ENCODE measurements at regions not wholly inside any gene's neighbourhood (a gene's known extent, or its start where the extent isn't known, plus 50 kb on each side); places are given as distances from the start of the nearest gene placed in this dataset.

DNA sequence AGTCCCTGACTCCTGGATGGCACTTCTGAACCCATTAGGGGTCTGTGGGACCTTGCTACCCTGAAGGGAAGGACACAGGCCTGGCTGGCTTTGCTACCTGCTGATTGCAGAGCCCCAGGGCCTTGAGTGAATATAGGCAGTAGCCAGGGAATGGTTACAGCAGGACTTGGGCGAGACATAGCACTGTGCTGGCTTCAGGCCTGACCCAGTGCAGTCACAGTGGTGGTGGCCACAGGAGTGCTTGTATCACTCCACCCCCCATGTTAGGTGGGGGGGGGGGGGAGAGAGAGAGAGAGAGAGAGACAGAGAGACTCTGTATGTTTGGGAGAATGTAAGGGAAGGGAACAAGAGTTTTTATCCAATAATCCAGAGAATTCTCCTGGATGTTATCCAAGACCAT, 439.3 kb upstream of the ZNF608 start:
- no peak for DNase-seq

DNA sequence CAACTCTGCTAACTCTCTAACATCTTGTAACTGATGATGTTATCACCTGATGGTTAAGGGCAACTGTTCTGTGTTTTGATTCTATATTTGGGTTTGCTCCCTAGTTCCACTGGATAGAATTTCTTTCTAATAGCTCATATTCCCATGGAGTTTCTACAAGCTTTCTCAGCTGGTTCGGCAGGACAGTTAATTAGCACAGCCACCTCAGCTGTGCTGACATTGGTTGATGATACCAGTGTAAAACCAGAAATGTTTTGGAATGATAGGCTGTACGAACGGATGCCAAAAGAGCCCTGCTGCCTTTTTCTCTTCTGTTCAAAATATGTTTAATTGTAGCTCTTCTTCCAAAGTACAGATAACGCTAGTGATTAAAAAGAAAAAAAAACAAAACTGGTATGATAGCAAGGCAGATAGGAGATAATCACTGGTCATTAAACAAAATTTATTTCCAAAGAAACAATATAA, 440.5 kb upstream of the ZNF608 start:
- DNase-seq = no peak

GRCh38 chr5:125189531-125189941, 443.1 kb upstream of the ZNF608 start:
- DNase-seq = no peak

GRCh38 chr5:125190232-125191087, 444.0 kb upstream of the ZNF608 start:
- no peak for DNase-seq

DNA sequence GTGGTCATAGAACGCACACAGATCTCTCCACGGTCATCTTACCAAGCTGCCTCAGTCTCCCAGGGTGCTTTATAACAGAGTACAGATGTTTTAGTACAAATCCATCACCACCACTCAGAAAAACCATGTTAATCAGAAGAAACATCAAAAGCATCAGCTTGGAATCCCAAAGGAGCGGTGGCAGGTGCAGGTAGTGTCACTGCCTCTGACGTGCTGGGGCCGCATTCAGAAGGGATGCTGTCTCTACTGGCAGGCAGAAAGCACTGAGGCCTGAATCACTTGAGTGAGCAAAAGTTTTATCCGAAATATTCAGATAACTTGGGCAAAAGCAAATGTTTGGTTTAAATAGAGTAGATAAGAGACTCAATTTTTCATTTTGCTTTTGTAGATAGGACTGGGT, 448.4 kb upstream of the ZNF608 start:
- no peak for DNase-seq

DNA sequence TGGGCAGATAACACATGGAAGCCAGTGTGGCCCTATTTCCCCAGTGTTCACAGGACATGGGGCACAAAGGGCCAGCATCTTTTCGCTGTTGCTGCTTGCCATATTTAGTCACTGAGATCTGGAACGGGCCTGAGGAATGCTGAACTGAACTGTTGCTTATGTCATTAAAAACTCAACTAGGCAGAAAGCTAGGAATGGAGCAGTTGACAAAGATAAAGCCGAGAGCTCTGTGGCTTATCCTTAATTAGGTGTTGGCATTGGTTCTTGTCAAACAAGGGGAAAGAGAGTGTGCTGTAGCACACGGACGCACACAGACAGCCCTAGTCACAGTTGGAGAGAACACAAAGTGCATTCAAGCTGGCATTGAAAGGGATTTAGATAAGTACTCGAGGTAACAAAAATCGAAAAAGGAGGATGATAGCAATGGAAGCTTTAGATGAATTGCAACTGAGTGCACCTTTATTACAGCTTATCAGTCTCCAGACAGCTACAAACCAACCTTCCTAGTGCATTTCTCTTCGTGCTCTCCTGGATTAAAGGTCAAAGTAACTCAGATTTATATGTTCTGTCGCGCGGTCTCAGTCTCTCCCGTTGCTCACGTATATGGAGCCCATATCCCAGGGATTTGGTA, 450.2 kb upstream of the ZNF608 start:
- no peak for DNase-seq

DNA sequence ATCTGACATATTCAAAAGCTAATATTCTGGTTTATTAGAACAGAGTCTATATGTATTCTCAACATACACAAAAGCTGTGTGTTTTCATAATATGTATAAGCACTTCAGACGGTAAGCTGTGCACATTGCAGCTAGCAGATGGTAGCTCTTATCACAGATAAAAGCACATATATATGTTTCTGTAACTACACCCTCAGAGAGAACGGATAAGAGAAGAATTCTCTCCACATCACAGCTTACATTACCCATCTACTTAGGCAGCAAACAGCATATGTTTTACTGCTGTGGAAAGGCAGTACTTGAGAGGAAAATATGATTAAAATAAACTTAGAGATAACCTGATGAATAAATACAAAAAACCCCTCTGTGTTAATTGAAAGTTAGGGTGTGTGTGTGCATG, 450.9 kb upstream of the ZNF608 start:
- DNase-seq = no peak

DNA sequence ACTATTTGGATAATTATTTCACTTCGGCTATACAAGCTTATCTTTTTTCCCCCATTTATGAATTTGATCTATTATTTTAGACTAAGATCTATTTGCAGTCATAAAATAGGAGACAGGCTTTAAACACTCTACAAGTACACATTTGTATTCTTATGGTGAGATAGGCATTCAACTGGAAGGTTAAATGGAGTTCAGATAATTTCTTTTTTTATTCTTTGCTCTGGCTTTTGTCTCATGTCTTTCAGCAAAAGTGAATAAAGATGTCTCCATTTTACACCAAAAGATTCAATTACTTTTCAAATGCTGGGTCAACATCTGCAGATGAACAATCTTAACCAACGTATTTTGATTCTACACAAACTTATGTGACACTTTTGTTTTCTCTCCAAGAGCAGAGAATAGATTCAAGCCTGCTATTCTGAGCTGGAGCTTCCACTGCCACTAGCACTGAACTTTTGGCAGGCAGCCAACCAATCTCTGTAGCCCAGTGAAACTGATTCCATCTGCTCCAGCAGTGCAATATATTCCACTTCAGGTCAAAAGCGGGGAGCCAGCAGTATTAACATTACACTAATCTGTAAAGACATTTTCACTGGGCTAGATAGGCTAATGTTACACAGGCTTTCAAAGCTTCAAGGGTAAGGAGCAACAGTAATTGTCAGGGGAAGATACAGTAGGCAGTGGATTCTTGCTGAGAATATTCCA, 452.0 kb upstream of the ZNF608 start:
- peak; percentile 81 for DNase-seq

- DNase-seq = no peak
Measured at GRCh38 chr5:125199373-125199772, 452.9 kb upstream of the ZNF608 start.

GRCh38 chr5:125199968-125200865, 453.8 kb upstream of the ZNF608 start:
- DNase-seq = no peak

DNA sequence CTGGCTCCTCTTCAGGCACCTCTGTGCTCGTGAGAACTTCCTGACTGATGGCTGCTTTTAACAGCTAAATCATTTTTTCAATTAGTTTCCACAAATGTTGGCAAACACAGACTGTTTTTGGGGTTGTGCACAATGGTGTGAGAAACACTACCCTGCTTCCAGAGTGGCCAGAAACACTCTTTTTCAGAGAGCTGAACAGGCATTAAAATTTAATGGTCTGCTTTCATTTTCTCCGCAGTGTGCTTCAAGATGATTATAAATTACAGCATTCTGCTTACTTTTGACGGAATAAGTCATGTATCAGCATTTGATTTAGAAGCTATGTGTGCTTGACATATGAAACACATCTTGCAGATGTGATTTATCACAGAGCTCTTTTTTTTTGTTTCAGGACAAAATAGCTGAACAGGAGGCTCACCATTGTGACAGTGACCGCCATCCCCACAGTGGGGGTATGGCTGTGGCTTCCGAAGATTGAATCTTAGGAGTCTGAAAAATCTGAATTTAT, 454.5 kb upstream of the ZNF608 start:
- no peak for DNase-seq

DNA sequence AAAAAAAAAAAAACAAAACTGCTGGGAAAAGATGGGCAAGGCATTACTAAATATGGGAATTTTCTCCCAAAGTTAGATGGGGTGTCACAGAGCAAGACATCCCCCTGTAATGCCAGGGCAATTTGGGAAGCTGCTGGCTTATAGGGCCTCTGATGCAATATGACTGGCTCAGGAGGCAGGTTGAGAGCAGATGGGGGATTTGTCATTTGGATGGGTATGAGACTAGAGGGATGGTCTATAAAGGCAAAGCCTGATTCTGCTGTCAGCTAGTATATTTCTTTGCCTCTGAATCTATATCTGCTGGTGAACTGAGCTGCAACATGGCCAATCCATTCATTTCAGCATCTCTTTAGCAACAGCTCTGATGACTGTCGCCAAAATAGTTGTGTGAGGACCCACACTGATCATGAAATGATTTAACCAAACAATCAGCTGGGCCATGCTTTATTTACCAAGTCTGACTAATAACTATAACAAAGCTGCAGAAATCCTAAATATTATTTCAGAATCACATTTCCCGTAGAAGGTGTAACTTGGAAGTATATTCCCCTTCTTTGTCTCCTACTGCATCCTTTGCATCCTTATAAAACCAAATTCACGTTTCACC, 455.1 kb upstream of the ZNF608 start:
- DNase-seq = no peak

DNA sequence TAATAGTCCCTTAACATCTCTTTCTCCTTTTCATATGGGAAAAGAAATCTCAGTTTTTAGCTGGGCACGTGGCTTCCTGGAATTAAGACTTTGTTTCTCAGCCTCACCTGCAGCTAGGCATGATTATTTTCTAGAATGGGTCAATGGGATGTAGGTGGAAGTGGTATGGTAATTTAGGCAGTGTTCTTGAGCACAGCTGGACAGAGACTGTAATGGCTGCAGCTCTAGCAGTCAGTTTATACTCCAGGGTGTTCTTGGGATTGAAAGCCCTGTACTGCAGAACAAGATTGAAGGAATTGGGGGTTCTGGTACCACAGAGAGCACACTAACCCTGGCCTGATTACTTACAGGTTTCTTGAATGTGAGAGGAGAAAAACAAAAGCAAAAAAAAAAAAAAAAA, 455.9 kb upstream of the ZNF608 start:
- DNase-seq = no peak

DNA sequence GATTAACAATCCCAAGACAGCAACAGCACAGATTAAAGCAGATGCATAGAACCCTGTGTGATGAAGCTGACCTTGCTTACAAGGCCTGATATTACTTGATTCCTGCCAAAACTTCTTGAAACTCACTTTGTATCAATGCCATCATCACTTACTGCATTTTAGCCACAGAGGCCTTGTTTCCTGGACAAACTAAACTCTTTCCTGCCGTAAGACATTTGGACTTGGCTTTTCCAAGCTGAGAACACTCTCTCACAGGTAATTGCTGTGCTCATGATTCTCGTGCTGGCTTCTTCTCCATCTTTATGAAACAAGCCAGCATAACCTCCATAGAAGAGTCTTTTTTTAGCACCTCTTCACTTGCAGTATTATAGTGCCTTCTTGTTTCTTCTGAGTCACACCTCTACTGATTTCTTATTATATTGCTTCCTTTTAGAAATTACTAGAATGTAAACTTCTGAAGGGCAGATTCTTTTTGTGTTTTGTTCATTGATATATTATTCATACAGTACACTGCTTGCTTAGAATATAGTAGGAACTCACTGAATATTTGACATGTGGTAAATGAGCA, 456.5 kb upstream of the ZNF608 start:
- DNase-seq = no peak

GRCh38 chr5:125203912-125204311, 457.5 kb upstream of the ZNF608 start:
- no peak for DNase-seq

DNA sequence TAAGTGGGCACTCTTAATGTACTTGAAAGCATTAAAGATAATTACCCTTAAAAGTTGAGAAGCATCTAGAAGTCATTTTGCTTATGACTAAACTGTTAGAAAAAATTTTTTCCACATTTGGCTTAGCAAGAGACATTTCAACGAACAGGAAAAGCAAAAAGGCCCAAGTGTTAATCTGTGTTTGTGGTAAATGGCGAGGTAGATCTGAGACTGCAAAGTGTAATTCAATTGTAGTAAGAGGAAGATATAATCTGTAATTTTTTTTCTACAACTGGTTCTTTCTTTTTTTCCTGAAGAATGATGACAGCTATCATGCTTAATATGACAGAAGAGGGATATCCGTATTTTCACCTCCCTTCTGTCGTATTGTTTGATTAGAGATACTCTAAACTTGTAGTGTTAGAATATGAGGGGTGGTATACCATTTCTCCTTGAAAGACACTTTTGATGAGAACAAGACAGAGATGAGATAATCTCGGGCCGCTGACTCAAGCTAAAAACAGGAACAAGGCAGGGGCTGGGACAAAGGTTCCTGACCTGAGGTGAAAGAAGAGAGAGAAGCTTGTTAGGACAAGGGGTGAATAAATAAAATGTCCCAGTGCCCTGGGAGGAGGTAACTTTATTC, 459.3 kb upstream of the ZNF608 start:
- no peak for DNase-seq

GRCh38 chr5:125207856-125208255, 461.4 kb upstream of the ZNF608 start:
- no peak for DNase-seq

DNA sequence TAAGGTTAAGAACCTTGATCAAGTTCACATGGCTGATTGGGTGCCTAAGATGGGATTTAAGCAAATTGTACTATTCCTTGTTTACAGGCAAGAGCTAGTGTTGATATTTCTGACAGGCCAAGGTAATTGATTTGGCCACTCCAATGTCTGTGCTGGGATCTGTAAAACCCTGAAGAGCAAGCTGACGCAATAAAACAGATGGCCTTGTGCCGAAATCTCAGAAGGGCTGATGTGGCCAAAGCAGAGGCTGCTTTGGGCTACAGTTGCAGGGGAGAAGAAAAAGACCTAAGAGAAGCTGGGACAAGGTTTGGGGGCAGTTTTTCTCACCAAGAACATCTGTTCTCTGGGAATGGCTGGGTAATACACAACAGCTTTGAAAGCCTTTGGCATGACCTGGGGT, 463.2 kb upstream of the ZNF608 start:
- DNase-seq = no peak

DNA sequence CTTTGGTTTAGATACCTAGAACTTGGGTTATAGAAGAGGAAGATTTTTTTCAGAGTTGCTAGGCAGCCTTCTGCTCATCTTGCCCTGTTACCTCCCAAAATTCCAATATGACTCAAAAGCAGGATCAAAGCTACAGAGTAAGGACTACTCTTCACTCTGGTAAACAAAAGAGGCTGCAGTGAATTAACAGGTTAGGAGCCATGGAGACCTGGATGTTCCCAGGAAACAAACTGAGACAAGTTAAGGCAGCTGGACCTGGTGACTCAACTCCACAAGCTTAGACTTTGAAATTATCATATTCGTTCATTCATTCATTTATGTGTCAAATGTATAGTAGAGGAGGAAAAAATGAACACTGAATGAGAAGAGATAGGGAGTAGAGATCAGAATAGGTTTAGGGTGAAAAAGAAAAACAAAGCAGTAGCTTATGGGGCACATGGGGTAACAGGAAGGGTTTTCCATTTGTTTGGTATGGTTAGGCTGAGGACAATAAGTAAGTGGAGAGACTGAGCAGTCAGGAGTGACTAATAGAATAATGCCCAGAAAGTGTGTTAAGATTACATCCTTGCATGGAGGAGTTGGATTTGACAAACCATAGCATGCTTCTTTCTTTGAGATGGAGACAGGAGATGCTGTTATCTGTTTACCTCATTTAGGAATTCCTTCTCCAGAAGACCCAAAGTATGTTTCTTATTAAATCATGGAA, 464.0 kb upstream of the ZNF608 start:
- no peak for DNase-seq

DNA sequence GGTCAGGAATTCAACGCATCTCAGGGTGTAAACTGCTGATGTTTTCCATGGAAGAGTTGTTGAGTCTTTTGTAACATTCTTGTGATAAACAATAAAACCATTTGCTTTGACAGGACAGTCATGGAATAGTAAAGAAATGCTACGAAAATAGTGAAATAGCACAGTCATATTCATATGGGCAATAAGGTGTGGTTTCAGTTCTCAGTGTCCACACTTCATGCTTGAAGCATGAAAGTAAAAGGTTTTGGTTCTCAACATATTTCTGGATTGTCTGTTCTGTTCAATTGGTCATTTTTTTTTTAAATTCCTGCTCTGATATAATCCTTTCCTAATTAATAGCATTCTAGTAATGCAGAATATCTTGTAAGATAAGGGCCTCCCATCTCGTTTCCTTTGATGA, 467.6 kb upstream of the ZNF608 start:
- no peak for DNase-seq
